Body of pancreas (tissue), 4 donors: ENCODE measurements at regions not wholly inside any gene's neighbourhood (a gene's known extent, or its start where the extent isn't known, plus 50 kb on each side); places are given as distances from the start of the nearest gene placed in this dataset.

ENCODE experiments used
- ATAC-seq: fragments of 150-250 bp; one replicate; pipeline ENCODE4 v1.9.1; 2016
- DNase-seq, 4 donors: peaks; one replicate each; pipeline ENCODE4 v3.0.0-alpha.2; 2019
- H3K27ac ChIP-seq, 4 donors: fragments of 200-600 bp; sonication (generic); 1 replicate in 3 of 4; 2 replicates in 1 of 4; pipeline versions ENCODE4 v1.5.1 to v1.6.1; 2016 to 2019; ENCODE audit warnings: mild to moderate bottlenecking in 1 of 4, mixed read lengths in 1 of 4, moderate library complexity in 1 of 4
- H3K27me3 ChIP-seq, 2 donors: fragments of 200-600 bp; sonication (generic); one replicate each; pipeline ENCODE4 v1.6.0; 2016; ENCODE audit warnings: mild to moderate bottlenecking in 1 of 2
- H3K36me3 ChIP-seq, 2 donors: fragments of 200-600 bp; sonication (generic); replicated peaks in 1 of 2; 2 replicates each; pipeline ENCODE4 v1.5.1; 2016; ENCODE audit warnings: low read depth in 2 of 2; ENCODE audit not compliant: insufficient read depth in 1 of 2
- H3K4me1 ChIP-seq: fragments of 200-600 bp; sonication (generic); one replicate; pipeline ENCODE4 v1.6.0; 2016
- H3K4me3 ChIP-seq, 2 donors: fragments of 200-600 bp; sonication (generic); 1 replicate in 1 of 2; 2 replicates in 1 of 2; pipeline ENCODE4 v1.5.1; 2016 to 2019
- H3K9me3 ChIP-seq, 3 donors: fragments of 200-600 bp; sonication (generic); 1 replicate in 2 of 3; 2 replicates in 1 of 3; pipeline ENCODE4 v1.5.1; 2016
- CTCF ChIP-seq, 7 experiments: fragments of 450-650 bp in 4 of 7; fragments of 200-600 bp in 3 of 7; sonication (generic) in 3 of 7; IDR thresholded peaks; one replicate each; pipeline ENCODE4 v1.5.1; 2016 to 2019; ENCODE audit warnings: antibody characterized with exemption in 7 of 7
- POLR2A ChIP-seq, 3 donors: fragments of 450-650 bp; IDR thresholded peaks; one replicate each; pipeline ENCODE4 v1.6.1; 2016; ENCODE audit warnings: antibody characterized with exemption in 3 of 3, mild to moderate bottlenecking in 2 of 3
- WGBS, 2 donors: methylation state at CpG; one replicate each; pipeline ENCODE4 v1.1.5; 2017; 5-methylcytosine and 5-hydroxymethylcytosine counted together
- intact Hi-C: fragments of 100-400 bp; cut with DNase I; formaldehyde crosslinking; loops from one replicate; pipeline ENCODE4 v1.15.1; 2023

DNA sequence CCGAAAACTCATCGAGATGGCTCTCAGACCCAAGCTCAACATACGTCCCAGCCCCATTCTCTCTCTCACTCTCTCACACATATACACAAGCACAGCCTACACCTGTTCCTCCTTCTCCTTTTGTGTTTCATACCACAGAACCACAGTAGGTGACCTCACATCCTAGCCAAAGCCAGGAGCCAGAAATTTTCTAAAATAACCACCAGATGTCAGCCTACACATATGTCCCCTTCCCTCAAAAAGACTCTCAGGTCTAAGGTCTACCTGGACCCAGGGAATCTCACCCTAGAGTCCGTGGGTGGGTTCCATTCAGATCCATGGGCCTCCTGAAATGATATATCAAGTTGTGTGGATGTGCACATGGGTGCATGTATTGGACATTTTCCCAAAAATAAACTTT lies 104.2 kb upstream of the IPO5 start:
- Histone ChIP-seq H3K9me3 (no peaks in the 10 kb centered on the region), H3K36me3 (no peaks in the 10 kb centered on the region), H3K27ac (no peak overlapping the region), H3K4me3 (no peak overlapping the region), H3K4me1 (no peaks in the 10 kb centered on the region), H3K27me3 (no peaks in the 10 kb centered on the region)
- TF ChIP-seq POLR2A (IDR thresholded peaks at IDR 0.05) (no peak), CTCF (IDR thresholded peaks at IDR 0.05) (peak in 2 of 7 experiments; percentile 15 to 21)
- intact Hi-C loops: no loop called here
- DNase-seq (no peak), ATAC-seq (no peak)
- WGBS, 2 donors: 39 to 44% methylated on average over 4 of the region's 4 CpGs

DNA sequence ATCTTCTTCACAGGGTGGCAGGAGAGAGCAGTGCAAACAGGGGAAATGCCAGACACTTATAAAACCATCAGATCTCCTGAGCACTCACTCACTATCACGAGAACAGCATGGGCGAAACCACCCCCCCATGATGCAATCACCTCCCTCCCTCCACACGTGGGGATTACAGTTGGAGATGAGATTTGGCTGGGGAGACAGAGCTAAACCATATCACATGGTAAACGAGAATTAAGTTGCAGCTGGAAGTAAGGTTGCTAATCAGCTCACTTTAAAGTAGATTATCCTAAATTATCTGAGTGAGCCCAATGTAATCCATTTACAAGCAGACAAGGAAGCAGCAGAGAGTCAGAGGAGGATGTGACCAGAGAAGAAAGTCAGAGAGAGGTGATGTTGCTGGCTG lies 102.2 kb upstream of the IPO5 start:
- no peaks in the 10 kb centered on the region for H3K4me1 ChIP-seq
- 48 to 62% methylated on average over 4 of the region's 4 CpGs for WGBS, 2 donors
- H3K27me3 ChIP-seq: no peaks in the 10 kb centered on the region
- no peaks in the 10 kb centered on the region for H3K9me3 ChIP-seq
- DNase-seq (no peak), ATAC-seq (no peak)
- H3K4me3 ChIP-seq: no peak overlapping the region
- TF ChIP-seq CTCF (IDR thresholded peaks at IDR 0.05) (no peak), POLR2A (IDR thresholded peaks at IDR 0.05) (no peak)
- intact Hi-C loops: loop anchor here (10.0 kb wide), 2 partner anchors 584 to 824 kb away; no protein-coding TSS in a partner anchor
- H3K27ac ChIP-seq: no peak overlapping the region
- no peaks in the 10 kb centered on the region for H3K36me3 ChIP-seq

GRCh38 chr13:97852181-97852874 lies 101.1 kb upstream of the IPO5 start:
- 63 to 73% methylated on average over 5 of the region's 5 CpGs for WGBS, 2 donors
- Histone ChIP-seq H3K27me3 (no peaks in the 10 kb centered on the region), H3K36me3 (no peaks in the 10 kb centered on the region), H3K4me3 (no peak overlapping the region), H3K27ac (no peak overlapping the region), H3K9me3 (no peaks in the 10 kb centered on the region), H3K4me1 (no peaks in the 10 kb centered on the region)
- ATAC-seq: no peak
- no peak for DNase-seq
- intact Hi-C loops: loop anchor here (10.0 kb wide), 2 partner anchors 582 to 822 kb away; no protein-coding TSS in a partner anchor
- no peak for TF ChIP-seq CTCF (IDR thresholded peaks at IDR 0.05)
- TF ChIP-seq POLR2A (IDR thresholded peaks at IDR 0.05): no peak

DNA sequence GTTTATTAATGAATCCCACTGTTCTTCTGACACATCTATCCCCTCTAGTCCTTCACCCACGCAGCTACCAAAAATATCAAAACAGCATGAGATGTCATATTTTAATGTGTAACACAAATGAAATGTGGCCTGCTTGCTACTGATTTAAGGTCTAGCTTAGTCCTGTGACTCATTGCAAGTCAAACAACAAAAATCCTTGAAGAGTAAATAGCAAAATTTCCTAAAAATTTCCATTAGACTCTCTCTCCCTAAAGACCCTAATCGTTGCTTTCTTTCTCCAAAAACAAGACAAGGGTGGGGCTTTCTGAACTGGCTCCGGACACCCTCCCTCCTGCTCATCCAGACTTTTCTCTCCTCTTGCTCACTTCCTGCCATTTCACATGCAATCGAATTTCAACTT lies 99.9 kb upstream of the IPO5 start:
- no peaks in the 10 kb centered on the region for H3K4me1 ChIP-seq
- no peaks in the 10 kb centered on the region for H3K36me3 ChIP-seq
- 35 to 56% methylated on average over 4 of the region's 4 CpGs for WGBS, 2 donors
- ATAC-seq (no peak), DNase-seq (no peak)
- no peak overlapping the region for H3K4me3 ChIP-seq
- TF ChIP-seq CTCF (IDR thresholded peaks at IDR 0.05): no peak
- no peak for TF ChIP-seq POLR2A (IDR thresholded peaks at IDR 0.05)
- intact Hi-C loops: loop anchor here (10.0 kb wide), 2 partner anchors 581 to 821 kb away; no protein-coding TSS in a partner anchor
- no peak overlapping the region for H3K27ac ChIP-seq
- H3K9me3 ChIP-seq: no peaks in the 10 kb centered on the region
- H3K27me3 ChIP-seq: no peaks in the 10 kb centered on the region
